ENCODE measurements at regions not wholly inside any gene's neighbourhood (a gene's known extent, or its start where the extent isn't known, plus 50 kb on each side); places are given as distances from the start of the nearest gene placed in this dataset.

DNA sequence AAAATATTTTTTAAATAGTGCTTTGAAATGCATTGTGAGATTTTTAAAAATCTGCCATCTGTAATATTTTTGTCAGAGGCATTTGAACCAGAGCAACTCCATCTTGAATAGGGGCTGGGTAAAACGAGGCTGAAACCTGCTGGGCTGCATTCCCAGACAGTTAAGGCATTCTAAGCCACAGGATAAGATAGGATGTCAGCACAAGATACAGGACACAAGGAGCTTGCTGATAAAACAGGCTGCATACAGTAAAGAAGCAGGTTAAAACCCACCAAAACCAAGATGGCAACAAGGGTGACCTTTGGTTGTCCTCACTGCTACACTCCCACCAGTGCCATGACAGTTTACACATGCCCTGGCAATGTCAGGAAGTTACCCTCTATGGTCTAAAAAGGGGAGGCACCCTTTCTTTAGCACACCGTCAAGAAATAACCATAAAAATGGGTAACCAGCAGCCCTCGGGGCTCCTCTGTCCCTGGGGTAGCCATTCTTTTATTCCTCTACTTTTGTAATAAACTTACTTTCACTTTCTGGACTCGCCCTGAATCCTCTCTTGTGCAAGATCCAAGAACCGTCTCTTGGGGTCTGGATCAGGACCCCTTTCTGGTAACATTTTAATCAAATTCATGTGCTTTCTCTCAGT lies 273.7 kb downstream of the SEMA3D start:
- no peak for TF ChIP-seq TAF1 (IDR thresholded peaks at IDR 0.05; ENCODE audit: borderline replicate concordance, insufficient read depth, low read length)
- no peak for TF ChIP-seq SIN3A (IDR thresholded peaks at IDR 0.05; ENCODE audit: borderline replicate concordance, insufficient read depth, low read length)
- TF ChIP-seq, protein P1, sequence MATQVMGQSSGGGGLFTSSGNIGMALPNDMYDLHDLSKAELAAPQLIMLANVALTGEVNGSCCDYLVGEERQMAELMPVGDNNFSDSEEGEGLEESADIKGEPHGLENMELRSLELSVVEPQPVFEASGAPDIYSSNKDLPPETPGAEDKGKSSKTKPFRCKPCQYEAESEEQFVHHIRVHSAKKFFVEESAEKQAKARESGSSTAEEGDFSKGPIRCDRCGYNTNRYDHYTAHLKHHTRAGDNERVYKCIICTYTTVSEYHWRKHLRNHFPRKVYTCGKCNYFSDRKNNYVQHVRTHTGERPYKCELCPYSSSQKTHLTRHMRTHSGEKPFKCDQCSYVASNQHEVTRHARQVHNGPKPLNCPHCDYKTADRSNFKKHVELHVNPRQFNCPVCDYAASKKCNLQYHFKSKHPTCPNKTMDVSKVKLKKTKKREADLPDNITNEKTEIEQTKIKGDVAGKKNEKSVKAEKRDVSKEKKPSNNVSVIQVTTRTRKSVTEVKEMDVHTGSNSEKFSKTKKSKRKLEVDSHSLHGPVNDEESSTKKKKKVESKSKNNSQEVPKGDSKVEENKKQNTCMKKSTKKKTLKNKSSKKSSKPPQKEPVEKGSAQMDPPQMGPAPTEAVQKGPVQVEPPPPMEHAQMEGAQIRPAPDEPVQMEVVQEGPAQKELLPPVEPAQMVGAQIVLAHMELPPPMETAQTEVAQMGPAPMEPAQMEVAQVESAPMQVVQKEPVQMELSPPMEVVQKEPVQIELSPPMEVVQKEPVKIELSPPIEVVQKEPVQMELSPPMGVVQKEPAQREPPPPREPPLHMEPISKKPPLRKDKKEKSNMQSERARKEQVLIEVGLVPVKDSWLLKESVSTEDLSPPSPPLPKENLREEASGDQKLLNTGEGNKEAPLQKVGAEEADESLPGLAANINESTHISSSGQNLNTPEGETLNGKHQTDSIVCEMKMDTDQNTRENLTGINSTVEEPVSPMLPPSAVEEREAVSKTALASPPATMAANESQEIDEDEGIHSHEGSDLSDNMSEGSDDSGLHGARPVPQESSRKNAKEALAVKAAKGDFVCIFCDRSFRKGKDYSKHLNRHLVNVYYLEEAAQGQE (IDR thresholded peaks at IDR 0.05; ENCODE audit: insufficient read depth in 1 of 2, low read depth in 2 of 2, low read length in 2 of 2): no peak
- TF ChIP-seq FOXP2 (optimal IDR thresholded peaks at IDR 0.05; ENCODE audit: borderline replicate concordance, extremely low read depth, extremely low read length, insufficient read depth): no peak
- no peak for TF ChIP-seq POLR2AphosphoS5 (IDR thresholded peaks at IDR 0.05; ENCODE audit: low read depth, low read length)

DNA sequence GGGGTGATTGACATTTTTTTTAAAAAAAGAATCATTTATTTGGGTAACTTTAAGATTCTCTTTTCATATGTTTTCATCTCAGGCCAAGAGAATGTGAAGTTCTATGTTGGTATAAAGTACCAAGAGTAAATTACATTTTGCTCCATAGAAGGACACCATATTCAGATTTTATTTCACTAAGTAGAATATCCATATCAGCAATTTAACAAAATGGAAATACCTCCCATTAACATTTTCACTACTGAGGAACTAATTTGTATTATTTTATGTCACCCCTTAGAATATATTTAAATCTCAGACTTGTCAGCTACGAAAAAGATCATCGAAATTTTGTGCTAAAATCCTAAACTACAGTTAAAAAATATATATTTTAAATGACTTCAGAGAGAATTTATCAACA lies 274.3 kb downstream of the SEMA3D start:
- TF ChIP-seq, protein P1 (IDR thresholded peaks at IDR 0.05; ENCODE audit: insufficient read depth in 1 of 2, low read depth in 2 of 2, low read length in 2 of 2): no peak
- TF ChIP-seq SIN3A (IDR thresholded peaks at IDR 0.05; ENCODE audit: borderline replicate concordance, insufficient read depth, low read length): no peak

DNA sequence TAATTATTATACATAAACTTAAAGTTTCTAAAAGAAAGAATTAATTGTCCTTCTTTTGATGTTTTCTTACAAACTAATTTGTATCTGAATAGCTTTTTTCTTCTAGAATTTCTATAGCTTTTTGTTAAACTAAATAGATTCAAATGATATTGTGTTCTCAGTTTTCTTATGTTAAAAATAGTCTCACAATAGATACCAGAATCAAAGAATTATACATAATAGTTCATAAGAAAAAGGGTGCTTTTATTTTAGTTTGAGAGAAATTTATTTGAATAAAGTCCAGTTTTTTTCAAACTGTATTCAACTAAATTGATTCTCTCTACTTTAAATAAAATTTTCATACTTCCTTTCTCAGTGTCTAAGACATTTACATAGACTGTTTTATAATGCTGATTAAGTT lies 274.8 kb downstream of the SEMA3D start:
- no peak for TF ChIP-seq FOXP2 (optimal IDR thresholded peaks at IDR 0.05; ENCODE audit: borderline replicate concordance, extremely low read depth, extremely low read length, insufficient read depth)
- TF ChIP-seq SIN3A (IDR thresholded peaks at IDR 0.05; ENCODE audit: borderline replicate concordance, insufficient read depth, low read length): no peak
- TF ChIP-seq, protein P1 (IDR thresholded peaks at IDR 0.05; ENCODE audit: insufficient read depth in 1 of 2, low read depth in 2 of 2, low read length in 2 of 2): no peak
- TF ChIP-seq POLR2AphosphoS5 (IDR thresholded peaks at IDR 0.05; ENCODE audit: low read depth, low read length): no peak
- TF ChIP-seq TAF1 (IDR thresholded peaks at IDR 0.05; ENCODE audit: borderline replicate concordance, insufficient read depth, low read length): no peak

DNA sequence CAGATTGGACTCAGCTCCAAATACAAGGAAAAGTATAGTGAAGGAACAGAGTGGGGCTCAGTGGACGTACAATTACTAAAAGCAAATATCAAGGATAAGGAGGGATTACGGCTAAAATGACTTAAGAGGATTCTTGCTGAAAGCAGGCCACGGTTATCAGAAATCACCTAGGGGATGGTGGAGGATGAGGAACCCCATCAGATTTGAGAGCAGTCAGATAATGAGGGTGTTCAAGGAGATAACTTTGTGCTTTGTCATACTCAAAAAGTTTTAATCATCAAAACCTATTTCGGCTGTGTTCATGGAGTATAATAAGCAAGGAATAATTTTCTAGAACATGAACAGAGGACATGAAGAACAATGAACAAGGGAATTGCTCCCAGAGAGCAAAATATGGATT lies 275.8 kb downstream of the SEMA3D start:
- no peak for TF ChIP-seq TAF1 (IDR thresholded peaks at IDR 0.05; ENCODE audit: borderline replicate concordance, insufficient read depth, low read length)
- TF ChIP-seq, protein P1 (IDR thresholded peaks at IDR 0.05; ENCODE audit: insufficient read depth in 1 of 2, low read depth in 2 of 2, low read length in 2 of 2): no peak
- no peak for TF ChIP-seq POLR2AphosphoS5 (IDR thresholded peaks at IDR 0.05; ENCODE audit: low read depth, low read length)
- no peak for TF ChIP-seq SIN3A (IDR thresholded peaks at IDR 0.05; ENCODE audit: borderline replicate concordance, insufficient read depth, low read length)
- no peak for TF ChIP-seq FOXP2 (optimal IDR thresholded peaks at IDR 0.05; ENCODE audit: borderline replicate concordance, extremely low read depth, extremely low read length, insufficient read depth)

All from PFSK-1 (cell line).